GM21717 (cell line): ENCODE measurements at regions not wholly inside any gene's neighbourhood (a gene's known extent, or its start where the extent isn't known, plus 50 kb on each side); places are given as distances from the start of the nearest gene placed in this dataset.

Source experiments
- ATAC-seq: cut with Tn5 transposase; IDR thresholded peaks from one replicate; pipeline ENCODE4 v1.9.1; 2021; ENCODE audit warnings: mild to moderate bottlenecking, moderate library complexity; ENCODE audit not compliant: unreplicated experiment

DNA sequence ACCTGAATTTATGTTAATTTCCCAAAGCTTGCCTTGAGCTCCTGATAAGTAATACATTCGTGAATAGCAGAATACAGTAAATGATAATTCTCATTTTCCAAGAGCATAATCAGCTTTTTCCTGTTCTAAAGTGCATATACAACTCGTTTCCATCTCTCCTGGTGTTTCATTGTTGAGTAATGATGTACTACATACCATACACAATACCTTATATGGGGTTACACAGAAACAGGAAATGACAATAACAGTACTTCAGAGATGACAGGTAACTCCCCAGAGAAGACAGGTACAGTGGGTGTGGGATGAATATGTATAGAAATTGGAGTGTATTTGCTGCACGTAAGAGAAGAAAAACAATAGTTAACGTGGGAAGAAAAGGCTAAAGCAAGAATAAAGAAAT is 287.1 kb downstream of the TENT4A start:
- no peak for ATAC-seq

DNA sequence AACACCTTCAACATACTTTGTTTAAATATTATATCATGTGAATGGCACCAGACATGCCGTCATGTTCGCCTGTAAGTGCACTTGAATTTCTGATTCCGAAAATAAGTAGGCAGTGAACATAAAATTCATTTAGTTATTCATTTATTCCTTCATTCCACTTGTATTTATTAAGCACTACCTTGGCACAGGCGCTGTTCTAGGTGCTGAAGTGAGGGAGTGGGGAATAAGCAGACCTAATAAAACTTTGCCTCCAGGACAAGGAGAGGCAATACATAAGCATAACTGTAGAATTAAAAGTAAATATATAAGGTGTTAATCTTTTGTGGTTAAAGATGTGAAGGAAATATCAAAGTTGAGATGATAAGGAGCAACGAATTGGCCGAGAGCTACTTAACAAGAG is 297.4 kb downstream of the TENT4A start:
- no peak for ATAC-seq

DNA sequence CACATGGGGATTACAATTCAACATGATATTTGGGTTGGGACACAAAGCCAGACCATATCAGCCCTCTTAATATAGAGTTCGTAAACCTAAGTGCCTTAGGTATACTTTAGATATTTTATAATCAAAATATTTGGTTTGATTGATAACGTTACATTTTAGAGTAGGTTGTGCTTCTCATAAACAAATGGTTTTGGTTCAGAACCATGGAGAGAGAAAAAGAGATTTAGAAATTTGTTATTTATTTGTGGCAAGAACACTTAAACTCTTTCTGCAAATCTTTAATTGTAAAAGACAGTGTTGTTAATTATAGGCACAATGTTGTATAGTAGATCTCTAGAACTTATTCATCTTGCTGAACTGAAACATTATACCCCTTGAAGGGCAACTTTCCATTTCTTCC is 298.8 kb downstream of the TENT4A start:
- no peak for ATAC-seq

DNA sequence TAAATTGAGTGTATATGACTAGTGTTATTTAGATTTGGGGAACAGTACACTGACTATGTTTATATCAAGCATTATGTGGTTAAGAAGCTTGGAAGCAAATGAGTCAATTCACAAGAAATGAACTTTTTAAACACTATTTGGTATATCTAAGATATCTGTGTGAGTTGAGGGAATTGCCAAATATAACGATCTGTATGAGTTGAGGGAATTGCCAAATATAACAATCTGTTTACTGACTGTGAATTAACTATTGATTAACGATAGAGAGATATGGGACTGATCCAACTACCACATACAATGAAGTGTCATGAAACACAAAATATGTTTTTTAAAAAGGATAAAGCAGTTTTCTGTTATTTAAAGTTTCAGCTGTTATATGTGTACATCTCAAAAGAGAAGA is 301.4 kb downstream of the TENT4A start:
- ATAC-seq, result no peak

DNA sequence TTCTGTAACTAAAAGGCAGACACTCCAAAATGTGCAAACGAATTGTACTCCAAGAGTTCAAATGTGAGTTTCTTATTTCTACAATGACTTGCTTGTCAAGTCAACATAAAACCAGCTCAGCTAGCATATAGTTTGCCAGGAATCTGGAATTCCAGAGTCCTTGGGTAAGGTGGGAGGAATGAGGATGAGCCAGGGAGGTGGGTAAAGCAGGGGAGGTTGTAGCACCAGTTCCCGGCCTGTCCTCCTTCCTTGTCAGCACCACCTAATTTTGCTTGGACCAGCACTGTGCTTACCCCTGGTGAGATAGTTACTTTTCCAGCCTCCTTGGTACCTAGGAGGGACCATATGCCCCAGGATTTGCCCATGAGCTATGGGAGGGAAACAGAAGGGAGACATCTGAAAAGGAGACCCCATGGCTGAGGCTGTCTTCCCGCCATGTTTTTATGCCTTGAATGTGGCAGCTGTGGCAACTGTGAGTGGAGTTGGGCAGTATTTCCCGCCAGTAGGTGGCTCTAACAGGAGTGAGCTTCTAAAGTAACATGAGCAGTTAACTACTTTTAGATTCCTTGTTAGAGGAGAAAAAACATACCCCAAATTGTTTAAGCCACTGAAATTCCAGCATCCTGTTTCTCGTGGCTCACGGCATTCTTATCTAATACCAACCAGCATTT is 302.5 kb downstream of the TENT4A start:
- no peak for ATAC-seq

DNA sequence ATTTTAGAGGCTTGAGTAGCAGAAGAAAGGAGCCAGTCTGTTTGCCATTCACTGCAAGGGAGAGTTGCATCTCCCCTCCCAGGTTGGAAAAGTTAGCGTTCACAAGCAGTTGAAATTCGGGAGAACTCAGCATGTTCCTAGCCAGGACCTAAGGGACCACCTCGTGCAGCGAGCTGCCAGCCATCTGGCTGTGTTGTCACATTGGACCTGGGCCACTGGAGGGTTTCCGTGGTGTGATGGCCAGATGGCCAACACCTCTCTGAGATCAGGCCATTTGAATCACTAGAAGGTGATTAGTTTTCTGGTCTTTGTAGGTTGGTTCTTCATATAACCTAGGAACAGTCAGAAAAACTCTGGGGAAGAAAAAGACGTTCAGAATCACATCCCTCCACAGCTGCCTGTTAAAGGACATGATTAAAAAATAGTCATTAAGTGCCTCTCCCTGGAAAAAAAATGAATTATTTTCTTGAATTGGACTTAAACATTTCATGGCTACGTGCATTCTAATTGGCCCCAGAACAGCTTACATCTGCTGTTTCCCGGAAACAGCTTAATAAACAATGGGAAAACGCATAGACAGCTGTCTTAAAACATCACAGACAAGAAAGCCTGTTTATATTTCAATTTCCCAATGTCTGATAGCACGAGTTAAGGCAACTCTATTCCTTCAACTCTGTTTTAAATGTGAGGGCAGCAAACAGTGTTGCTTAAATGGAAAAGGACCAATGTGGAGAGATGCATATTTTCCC is 303.9 kb downstream of the TENT4A start:
- ATAC-seq, result no peak

DNA sequence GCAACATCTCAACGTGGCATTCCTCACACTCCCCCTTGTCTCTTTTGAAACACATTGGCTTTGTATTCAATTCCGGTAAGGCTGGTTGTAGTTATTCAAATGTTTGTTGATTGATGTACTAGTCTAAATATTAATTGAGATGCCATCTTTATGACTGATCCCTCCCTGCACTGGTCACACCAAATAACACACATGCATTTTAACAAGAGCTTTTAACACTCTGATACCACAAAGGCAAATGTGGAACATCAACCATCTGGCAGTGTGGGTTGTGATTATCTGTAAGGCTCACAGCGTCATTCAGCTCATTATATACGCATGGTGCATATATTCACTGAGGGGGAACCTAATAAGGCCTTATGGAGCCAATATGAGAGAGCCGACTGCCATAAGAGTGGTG is 305.0 kb downstream of the TENT4A start:
- no peak for ATAC-seq

DNA sequence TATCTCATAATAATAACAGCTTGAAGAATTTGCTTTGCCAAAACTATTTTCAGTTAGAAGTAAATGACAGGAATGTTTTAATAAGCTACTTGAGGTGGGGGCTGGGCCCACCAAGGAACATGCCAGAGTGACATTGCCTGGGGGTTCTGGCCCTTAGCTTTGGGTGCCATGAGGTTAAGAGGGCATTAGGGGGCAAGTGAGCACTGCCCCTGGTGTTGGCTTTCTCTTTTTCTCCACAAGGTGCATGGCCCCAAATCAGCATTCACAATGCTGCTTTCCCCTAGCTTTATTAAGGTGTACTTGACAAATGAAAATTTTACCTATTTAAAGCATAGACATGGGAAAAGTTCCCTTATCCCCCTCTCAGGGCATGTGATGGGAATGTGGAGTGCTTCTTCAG is 305.4 kb downstream of the TENT4A start:
- ATAC-seq, result no peak

DNA sequence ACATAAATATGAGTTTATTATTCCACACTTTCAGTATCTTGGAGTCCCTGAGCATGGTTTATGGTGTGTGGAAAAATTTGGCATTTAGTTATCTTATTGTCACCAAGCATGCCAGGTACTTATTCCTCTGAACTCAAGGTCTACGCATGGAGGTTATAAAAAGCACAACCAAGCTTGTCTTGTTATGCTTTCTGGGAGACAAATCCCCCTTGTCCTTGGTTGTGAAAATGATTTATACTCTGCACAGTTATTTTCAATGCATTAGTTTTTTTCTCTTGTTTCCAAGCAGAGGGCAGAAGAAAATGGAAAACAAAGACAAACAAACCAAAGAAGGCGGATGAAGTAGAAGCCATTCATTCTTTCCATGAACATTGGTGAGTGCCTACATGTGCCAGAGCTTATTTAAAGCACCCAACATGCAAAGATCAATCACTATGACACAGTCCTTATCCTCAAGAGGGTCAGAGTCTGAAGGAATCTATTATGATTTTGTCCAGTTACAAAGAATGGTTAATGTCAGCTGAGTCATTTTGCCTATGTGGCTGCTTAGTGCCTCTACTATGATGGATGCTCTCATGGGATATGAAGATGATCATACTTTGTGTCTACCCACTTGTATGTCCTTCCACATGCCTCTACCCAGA is 323.1 kb downstream of the TENT4A start:
- ATAC-seq, result no peak

DNA sequence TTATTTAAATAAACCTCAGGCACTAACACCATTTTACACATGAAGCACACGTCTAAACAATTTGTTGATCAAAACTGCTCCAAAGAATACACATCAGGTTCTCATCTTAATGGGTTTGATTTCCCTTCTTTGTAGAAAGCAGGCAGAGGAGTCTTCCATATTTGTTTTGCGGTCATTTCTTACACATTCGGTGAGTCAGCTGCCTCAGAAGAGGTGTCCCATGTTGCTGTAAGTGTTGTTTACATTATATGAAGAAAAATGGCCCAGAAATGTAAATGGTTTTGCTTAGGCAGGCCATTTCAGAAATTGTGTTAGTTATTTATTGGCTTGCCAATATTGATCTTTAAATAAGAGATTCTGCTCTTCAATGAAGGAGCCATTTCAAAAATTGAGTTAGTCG is 325.8 kb downstream of the TENT4A start:
- ATAC-seq, result no peak

DNA sequence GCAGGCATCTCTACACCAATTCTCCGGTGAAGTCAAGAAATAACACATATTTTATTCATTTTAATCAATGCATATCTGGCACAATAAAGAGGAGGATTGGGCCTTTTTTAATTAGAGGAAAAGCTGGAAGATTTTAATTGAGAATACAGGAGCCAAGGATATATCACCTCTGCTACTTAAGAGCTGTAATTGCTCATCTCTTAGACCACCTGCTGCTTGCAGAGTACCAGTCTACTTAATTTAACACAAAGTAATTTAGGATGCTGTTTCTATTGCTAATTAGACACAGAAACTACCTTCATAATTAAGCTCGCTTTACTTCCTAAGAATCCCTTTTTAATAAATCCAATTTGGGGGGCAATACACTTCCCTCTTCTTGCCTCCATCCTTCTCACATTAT is 326.9 kb downstream of the TENT4A start:
- no peak for ATAC-seq

DNA sequence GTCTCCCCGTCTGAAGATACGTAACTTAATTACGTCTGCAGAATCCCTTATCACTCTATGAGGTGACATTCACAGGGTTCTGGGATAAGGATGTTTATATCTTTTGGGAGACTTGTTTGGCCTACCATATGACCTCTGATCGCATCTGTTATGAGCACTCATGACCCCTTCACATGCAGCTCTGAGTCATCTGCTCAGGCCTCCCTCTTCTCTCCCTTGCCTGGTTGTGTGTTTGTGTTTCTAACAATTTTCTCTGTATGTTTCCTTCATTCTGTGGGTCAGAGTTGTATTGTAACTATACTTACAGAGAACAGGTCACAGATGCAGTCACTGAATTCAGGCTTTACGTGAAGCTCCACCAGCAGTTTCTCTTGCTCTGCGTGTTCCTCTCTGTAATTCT is 330.6 kb downstream of the TENT4A start:
- ATAC-seq, result no peak

DNA sequence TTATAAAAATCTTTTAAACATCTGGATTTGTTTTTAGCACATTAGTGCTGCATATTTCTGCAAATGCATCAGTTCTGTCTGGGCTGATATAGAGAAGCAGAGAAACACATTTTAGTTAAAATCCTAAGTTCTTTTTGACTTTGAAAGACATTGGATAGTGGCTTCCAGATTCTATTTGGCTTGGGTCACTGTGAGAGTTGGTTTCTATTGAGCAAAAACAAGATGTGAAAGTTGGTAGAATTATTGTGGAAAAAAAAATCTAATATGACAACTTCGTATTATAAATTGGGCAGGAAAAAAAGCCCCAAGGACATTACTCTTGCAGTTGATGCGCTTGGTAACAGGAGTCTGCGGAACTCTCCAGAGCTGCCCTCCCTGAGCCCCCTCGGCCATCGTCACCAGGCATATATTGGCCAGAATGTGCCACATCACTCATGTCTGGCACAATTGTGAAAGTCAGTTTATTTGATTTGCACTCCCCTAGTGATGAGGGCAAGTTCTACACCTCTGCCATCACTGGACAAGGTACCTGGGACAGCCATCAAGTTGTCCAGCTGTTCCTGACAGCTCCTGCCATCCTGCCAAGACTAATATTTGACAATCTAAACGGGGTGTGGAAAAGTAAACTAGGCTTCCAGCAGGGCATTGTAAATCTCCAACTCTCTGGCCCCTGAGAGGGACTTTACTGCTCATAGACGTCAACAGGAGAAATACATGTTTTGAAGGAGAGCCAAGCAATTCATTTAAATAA is 334.5 kb downstream of the TENT4A start:
- no peak for ATAC-seq

DNA sequence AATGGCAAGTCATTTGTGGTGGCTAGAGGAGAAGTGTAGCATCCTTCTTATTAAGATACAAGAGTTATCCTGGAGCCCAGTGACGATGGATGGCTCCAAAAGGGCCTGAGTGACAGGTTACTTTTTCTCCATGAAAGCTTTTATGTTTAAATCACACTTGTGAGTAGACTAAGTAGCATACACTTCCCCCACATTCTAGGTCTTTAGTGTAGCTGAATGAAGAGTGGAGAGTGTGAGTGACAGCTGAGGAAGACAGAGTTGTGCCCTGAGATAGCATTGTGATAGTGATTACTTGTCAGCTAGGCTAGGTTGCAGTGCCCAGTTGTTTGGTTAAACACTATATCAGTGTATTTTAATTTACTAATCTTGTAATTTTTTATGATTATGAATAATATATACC is 337.8 kb downstream of the TENT4A start:
- no peak for ATAC-seq

DNA sequence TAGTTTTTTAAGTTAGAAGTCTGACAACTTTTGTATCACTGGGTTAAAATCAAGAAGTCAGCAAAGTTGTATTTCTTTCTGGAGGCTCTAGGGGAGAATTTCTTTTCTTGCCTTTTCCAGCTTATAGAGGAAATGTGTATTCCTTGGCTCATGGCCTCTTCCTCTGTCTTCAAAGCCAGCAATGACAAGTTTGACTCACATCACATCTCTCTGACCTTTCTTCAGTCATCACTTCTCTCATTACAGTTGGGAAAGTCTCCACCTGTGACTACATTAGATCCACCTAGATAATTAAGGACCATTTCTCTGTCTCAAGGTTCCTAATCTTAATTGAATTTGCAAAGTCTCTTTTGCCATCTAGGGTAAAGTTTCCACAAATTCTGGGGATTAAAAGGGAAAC is 339.9 kb downstream of the TENT4A start:
- ATAC-seq, result no peak

DNA sequence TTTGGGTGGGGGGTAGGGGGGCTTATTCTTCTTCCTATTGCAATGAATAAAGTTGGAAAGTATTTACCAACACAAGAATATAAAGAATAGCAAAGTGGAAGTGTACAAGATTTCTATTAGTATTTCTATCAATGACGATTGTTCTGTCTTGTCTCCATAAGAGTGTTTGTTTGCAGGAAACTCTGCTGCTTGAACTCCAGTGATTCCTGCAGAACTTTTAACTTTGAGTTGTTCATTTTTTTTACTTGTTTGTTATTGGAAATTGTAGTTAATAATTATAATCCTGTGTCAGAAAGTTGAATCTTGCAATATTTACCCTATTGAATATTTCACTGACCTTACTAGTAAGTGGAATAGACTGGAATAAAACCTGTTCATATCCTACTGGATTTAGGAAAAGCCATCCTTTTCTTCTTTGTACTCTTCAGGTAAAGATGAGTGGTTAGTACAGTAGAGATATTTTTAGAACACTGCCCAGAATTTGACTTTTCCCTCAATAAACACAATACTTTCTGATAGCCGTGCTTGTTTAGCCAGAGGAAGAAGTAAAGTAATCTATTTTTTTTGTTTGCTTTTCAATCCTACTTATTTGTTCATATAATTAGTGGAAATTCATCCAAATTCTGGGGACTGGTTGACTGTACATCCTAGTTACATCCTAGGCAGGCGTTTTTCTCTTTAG is 340.4 kb downstream of the TENT4A start:
- ATAC-seq, result no peak

DNA sequence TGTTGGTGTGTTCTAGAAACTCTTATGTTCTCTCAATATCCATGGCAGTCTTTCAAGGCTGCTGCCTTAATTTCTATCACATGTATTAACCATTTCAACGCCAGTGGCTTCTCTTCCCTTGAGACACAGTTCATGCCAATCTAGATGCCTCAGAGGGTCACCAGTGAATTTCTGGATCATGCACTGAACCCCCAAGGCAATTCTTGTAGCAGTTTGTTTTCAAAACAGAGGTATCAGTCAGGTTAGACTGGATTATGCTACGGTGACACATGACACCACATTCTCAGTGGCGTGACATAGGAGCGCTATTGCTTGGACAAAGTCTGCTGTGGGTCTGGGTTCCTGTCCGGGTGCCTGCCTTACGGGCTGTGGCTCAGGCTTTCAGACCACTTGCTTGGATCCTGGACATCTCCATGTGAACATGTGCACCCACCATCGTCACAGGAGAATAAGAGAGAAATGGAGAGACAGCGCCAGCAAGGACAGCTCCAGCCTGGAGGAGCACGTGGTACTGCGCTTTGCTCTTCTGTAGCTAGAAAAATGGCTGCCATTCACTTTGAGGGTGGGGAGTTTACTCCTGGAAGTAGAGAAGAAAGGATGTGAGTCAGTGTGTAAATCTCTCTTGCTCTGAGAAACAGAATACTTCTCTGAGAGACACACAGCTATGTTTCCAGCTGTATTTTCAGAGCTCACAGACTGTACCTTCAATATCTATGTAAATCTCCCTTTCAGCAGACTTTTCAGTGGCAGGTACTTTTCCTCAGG is 329.3 kb upstream of the ADCY2 start:
- no peak for ATAC-seq

DNA sequence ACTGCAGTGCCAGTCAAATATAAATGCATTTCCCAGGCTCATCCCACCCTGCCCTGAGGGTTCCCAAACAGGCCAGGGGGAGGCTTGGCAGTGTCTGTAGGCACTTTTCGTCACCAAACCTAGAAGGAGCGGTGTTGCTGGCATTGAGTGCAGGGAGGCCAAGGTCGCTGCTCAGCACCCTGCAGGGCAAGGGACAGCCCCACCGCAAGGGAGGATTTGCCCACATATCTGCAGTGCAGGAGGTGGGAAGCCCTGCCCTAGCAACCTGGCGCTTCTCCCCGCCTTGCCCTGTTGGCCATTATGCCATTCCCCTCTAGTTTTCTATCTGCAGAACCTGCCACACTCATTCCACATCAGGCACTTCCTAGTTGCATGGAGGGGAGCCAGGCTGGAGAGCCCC is 327.8 kb upstream of the ADCY2 start:
- ATAC-seq, result no peak

DNA sequence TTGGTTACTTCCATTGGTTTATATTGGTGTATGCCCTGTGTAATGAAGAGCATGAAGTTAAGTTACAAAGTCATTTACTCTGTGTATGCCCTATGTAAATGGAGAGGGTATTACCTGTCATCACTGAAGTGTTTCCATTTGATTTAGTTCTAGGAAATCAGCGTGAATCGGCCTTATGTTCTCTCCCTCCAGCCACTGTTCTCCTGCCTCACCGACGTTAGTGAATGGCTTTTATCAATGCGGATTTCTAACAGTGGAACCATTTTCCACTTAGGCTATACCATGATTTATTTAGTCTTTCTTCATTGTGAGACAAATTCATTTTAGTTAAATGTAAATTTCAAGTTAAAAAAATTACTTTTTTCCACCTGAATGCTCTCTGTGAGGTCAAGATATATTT is 327.0 kb upstream of the ADCY2 start:
- ATAC-seq, result no peak

DNA sequence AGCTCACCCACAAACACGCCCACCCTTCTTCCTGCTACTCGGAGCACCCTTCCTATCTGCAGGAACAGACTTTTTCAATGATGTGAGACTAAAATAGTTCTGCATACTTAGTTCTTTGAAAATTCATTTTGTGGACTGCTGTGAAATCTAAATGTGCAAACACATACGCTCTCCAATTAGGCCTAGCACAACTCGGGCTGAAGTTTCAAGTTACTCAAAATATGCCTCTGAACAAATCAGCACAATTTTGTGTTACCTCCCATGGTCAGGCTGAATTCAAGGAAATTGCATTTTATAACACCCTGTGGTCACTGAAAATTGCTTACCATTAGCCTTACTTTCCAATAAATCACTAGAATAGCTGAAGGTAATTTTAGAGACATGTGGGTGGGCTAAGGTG is 323.8 kb upstream of the ADCY2 start:
- no peak for ATAC-seq
